ENCODE measurements at regions not wholly inside any gene's neighbourhood (a gene's known extent, or its start where the extent isn't known, plus 50 kb on each side); places are given as distances from the start of the nearest gene placed in this dataset.

GRCh38 chr6:147621263-147621662, 112.8 kb downstream of the SAMD5 start:
- DNase-seq = no peak

GRCh38 chr6:147621961-147622360, 113.5 kb downstream of the SAMD5 start:
- DNase-seq = no peak

GRCh38 chr6:147624946-147625515, 116.5 kb downstream of the SAMD5 start:
- DNase-seq = no peak

DNA sequence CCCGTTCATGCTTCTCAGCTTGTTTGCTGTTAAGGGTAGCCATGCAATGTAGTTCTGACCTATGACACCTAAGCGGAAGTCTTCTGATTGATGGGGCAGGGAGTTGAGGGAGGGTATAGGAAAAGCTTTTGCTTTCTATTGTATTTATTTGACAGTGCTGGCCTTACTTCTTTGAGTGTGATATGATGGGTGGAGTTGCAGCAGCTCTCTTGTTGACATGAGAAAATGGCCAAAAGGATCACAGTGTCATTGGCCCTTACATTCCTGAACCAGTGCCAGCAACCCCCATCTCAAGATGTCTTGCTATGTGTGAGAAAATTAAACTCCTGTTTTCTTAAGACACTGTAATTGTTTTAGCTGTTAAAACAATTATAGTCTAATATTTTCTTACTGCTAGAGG, 117.5 kb downstream of the SAMD5 start:
- no peak for DNase-seq

- DNase-seq = no peak
These were observed 118.9 kb downstream of the SAMD5 start for GRCh38 chr6:147627411-147627810.

DNA sequence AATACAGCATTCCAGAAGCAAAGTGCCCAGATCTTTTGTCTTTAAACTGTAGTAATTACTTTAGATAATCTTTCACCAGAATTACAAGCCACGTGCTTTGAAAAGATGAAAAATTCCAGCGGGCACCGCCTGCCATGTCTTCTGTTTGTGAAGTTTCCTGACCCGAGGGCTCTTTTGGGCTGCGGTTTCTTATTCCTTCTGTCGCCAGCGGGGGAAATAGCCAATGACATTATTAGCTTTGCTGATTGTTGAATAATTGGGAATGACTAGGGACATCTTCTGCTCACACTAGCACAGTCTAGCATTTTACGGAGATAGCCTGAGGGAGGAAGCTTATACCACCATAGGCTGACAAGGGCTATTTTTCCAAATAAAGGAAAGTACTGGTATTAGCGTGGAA, 124.7 kb downstream of the SAMD5 start:
- no peak for DNase-seq

- no peak for DNase-seq
These were observed 129.2 kb downstream of the SAMD5 start for GRCh38 chr6:147637620-147638195.

DNA sequence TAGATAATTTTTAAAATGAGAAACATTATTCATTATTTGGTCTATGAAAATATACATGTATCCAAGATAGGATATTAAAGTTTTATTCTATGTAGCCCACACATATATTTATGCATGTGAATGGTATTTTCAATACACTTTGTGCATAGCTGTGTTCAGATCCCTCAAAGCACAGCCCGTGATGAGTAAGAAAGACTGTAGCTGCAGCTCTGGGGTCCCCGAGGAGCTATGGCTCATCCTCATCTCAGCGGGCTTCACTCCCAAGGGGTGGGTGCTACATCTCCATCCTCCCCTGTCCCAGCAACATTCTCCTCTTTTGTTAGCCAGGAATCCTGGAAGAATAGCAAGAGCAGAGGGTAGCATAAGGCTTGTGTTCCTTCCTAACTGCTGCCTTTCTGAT, 130.8 kb downstream of the SAMD5 start:
- DNase-seq = no peak

DNA sequence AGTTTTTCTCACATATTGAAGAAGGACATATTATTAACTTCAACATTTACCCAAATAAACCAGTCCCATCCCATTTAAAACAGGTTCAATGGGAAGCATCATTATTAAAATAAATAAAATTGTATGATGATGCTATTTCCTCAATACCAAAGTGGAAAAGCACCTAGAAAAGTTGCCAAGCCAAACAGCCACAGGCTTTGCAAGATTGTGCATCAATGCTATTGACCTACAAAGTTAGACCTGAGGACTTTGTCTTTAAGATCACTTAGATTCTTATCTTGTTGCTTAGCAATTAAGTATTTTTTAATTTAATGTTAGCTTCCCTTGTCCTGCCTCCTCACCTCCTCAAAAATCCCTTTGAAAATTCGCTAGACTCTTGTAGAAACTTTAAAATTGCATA, 132.1 kb downstream of the SAMD5 start:
- DNase-seq = no peak

GRCh38 chr6:147641511-147641910, 133.0 kb downstream of the SAMD5 start:
- no peak for DNase-seq

- no peak for DNase-seq
These were observed 134.0 kb downstream of the SAMD5 start for GRCh38 chr6:147642458-147642857.

DNA sequence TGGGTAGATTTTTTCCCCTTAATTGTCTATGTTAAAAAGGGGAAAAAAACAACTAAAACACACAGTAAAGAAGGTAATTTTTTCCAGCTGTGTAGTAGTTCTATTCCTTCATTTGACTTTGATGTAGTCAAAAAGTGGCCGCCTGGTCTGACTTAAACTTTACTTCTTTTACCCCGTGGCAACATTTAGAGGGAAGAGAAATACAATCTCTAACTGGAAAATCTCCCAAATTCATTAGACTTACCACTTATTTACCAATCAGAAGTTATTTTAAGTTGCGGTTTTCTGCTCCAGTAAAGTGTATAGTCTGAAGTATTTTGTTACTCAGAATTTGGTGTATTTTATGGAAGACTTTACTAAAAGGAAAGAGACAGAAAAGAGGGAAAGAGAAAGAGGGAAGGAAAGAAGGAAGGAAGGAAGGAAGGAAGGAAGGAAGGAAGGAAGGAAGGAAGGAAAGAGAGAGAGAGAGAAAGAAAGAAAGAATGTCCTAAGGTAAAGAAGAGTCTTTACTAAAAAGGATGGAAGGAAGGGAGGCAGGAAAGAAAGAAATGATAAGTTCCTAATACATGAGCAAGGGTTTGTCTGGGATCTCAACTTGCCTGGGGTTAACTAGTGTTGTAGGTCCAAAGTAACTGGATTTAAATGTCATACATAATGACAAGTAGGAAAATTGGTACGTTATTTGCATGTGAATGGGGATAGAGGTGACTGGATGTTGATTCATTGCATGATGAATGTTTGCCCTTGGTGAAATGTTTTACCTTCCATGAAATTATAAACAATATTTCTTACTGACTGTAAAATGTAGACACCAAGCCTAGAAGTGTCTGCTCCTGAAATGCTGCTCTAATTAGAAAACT, 135.1 kb downstream of the SAMD5 start:
- DNase-seq = no peak

GRCh38 chr6:147648916-147649315, 140.4 kb downstream of the SAMD5 start:
- DNase-seq = no peak

- no peak for DNase-seq
These were observed 143.0 kb downstream of the SAMD5 start for GRCh38 chr6:147651249-147652063.

DNA sequence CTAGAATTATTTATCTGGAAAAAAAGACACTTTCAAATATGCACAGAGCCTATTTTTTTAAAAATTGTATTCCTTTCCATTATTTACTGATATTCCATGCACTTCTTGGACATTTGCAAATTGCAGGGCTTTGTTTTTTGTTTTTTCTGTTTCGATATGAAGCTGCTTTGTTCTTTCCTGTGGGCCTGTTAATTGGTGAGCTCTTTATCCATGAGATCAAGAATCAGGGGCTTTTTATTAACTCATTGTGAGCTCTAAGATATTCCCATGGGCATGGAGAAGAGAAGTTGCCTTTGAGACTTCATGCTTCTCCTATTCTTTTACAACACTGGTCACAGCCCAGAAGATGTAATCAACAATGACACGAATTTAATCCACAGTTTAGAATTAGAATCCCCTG, 145.1 kb downstream of the SAMD5 start:
- no peak for DNase-seq

GRCh38 chr6:147654103-147654845, 145.8 kb downstream of the SAMD5 start:
- DNase-seq = no peak

DNA sequence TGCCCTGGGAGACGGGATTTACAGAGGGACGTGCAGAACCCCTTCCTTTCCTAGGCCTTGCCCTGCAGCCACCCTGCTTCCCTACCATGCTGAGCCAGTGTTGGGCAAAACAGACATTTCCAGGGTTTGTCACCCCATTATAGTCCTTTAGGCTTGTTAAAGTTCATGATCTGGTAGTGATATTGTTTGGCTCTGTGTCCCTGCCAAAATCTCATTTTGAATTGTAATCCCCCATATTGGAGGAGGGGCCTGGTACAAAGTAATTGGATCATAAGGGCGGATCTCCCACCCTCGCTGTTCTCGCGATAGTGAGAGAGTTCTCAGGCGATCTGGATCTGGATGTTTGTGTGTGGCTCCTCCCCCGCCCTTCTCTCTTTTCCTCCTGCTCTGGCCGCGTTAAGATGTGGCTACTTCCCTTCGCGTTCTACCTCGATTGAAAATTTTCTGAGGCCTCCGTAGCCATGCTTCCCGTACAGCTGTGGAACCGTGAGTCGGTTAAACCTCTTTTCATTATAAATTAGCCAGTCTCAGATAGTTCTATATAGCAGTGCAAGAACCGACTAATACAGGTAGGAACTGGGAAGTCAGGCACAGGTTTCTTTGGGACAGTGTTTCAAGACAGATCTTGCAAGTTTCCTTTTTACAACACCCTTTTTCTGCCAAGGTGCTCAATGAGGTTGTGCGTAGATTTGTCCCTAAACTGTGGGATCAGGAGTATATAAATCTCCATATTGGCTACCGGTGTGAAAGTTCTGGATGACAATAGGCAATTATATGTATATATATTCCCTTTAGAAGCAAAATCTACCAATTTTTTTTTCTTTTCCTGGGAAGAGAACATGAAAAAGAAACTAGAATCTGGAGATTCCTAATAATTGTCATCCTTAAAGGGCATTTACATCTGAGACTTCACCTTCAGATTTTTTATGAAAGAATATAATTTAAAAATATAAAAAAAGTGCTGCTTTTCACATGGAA, 152.1 kb downstream of the SAMD5 start:
- no peak for DNase-seq

DNA sequence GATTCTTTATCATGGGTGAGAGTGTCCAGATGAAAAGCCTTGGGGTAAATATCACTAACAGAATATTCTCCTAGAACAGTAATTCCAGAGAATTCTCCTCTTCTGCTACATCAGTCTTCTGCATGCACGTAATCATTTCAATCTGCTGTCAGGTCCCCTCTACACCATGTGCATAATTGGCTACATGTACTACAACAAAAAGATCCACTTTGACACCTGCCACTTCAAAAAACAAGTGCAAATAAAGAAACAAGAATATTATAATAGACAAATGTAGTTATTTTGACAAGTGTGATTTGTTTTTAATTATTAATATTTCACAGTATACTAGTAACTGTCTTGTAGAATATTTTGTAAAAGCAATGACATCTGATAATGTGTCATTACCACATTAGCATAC, 154.2 kb downstream of the SAMD5 start:
- DNase-seq = no peak

DNA sequence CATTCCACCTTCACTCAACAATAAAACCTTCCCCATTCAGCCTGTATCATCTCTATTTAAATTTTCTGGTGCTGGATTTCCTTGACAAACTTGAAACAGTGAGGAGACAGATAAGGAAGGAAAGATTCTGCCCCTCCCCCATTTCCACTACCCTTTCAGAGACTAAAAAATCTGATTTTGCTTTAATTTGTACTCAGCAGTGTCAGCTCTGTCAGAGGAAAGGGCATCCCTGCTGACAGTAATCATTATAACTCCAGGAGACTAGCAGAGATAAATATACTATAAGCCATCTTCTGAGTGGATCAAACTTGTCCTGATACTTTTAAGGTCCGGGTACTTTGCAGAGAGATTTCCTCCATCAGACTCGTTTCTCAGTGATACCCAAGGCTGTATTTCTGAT, 155.6 kb downstream of the SAMD5 start:
- no peak for DNase-seq

DNA sequence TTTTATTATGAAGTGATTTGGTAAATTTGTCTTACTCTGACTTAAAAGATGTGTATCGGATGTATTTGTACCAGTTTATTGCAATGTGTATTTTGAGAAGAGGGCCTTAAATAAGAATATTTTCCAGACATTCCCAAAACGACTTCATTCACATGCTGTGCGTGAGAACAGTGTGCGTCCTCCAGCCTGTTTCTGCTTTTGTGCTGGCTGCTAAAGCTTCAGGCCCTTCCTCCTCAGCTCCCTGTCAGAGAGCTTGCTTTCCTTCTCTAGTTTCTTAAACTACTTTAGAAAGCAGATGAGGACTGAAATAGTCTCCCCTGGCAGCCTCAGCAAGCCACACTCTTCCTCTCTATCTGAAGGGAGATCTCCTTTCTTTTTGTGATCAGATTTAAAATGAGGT, 157.8 kb downstream of the SAMD5 start:
- no peak for DNase-seq

GRCh38 chr6:147667082-147667481, 158.6 kb downstream of the SAMD5 start:
- DNase-seq = no peak

DNA sequence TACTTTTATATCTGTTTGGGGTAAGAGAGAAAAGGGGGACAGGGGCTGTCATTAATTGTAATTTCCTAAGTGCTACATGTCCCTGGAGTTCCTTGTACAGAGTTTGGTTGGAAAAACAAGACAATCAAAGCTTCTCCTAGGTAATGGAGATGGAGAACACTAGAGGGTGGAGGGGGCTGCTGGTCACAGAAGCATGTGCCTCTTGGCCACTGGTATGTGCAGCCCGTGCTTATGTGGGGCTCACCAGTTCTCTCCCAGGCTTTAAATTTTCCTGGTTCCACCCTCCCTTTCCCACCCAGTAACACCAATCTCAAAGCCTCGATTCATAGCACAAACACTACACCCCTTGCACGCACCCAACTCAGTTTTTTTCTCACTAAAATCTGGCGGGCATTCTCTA, 165.6 kb downstream of the SAMD5 start:
- DNase-seq = no peak

All from CD4-positive, alpha-beta T cell treated with Interleukin-15 for 1 hour (primary cell).